ENCODE measurements at regions not wholly inside any gene's neighbourhood (a gene's known extent, or its start where the extent isn't known, plus 50 kb on each side); places are given as distances from the start of the nearest gene placed in this dataset.

- no peak for DNase-seq (ENCODE audit: extremely low read depth, low read depth, low spot score)
These were observed 301.9 kb upstream of the ZC3H12C start for GRCh38 chr11:109791337-109791736.

DNA sequence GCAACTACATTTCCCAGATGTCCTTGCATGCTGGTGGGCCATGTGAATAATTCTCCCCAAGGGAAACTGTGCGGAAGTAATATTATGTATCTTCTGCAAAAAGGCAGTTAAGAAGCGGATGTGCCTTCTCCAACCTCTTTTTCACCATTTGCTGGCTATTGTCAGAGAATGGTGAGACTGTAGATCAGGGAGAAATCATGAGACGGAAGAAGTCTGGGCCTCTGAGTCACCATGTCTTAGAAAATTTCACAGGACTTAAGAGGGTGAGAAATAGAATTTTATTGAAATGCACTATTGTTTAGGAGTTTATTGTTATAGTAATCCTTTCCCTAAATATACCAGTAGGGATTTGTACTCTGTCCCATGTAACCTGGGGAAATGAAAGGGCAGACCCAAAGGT is 298.7 kb upstream of the ZC3H12C start:
- DNase-seq (ENCODE audit: extremely low read depth, low read depth, low spot score), result no peak

- DNase-seq (ENCODE audit: extremely low read depth, low read depth, low spot score), result no peak
These were observed 298.0 kb upstream of the ZC3H12C start for GRCh38 chr11:109795234-109795633.

DNA sequence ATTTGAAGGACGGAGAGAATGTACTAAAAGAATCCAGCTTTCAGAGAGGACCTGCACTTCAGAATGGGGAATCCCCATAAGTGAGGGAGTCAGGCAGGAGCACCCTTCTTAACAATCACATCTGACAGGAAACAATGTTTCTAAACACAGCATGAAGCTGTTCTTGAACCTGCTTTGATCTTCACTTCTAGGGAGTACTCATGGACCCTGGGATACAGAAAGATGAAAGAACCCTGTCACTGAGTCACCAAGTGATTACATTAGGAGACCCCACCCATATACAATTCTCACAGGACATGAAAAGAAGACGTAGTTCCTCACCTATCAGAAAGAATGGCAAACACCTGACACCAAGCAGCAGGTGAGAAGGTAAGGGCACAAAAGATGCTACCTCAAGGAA is 296.9 kb upstream of the ZC3H12C start:
- DNase-seq (ENCODE audit: extremely low read depth, low read depth, low spot score), result no peak

GRCh38 chr11:109798521-109798920 is 294.7 kb upstream of the ZC3H12C start:
- DNase-seq (ENCODE audit: extremely low read depth, low read depth, low spot score), result no peak

DNA sequence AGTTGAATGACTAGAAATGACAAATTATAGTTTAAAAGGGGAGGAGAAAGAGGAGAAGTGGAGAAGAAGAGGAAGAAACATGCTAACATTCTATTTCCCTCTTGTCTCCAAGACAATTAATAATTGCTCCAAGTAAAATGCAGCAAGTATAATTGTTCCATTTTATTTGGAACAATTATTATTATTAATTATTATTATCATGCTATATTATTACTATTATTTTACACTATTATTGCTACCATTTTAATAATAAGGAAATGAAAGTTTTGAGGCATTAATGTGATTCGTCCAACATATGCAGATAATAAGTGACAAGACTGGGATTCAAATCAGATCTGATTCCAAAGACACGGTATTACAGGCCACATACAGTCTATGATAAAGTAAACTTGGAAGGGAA is 293.6 kb upstream of the ZC3H12C start:
- no peak for DNase-seq (ENCODE audit: extremely low read depth, low read depth, low spot score)

DNA sequence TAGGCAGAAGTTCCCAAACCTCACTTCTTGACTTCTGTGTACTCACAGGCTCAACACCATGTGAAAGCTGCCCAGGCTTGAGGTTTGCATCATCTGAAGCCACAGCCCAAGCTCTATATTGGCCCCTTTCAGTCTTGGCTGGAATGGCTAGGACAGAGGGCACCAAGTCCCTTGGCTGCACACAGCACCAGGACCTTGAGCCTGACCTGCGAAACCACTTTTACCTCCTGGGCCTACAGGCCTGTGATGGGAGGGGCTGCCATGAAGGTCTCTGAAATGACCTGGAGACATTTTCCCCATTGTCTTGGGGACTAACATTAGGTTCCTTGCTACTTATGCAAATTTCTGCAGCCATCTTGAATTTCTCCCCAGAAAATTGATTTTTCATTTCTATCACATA is 288.3 kb upstream of the ZC3H12C start:
- DNase-seq (ENCODE audit: extremely low read depth, low read depth, low spot score), result no peak

DNA sequence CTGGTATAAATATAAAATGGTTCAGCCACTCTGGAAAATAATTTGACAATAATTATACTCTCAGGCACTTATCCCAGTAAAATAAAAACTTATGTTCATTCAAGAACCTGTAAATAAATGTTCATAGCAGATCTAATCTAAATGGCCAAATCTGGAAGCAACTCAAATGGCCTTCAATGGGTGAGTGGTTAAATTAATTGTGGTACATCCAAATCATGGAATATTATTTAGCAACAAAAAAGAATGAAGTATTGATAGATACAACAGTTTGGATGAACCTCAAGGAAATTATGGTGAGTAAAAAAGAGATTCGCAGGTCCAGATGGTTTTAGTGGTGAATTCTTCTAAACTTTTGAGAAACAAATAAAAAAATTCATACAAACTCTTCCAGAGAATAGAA is 287.0 kb upstream of the ZC3H12C start:
- DNase-seq (ENCODE audit: extremely low read depth, low read depth, low spot score), result no peak

- DNase-seq (ENCODE audit: extremely low read depth, low read depth, low spot score), result no peak
These were observed 284.6 kb upstream of the ZC3H12C start for GRCh38 chr11:109808569-109808968.

- no peak for DNase-seq (ENCODE audit: extremely low read depth, low read depth, low spot score)
These were observed 278.4 kb upstream of the ZC3H12C start for GRCh38 chr11:109814824-109815223.

- DNase-seq (ENCODE audit: extremely low read depth, low read depth, low spot score), result no peak
These were observed 277.6 kb upstream of the ZC3H12C start for GRCh38 chr11:109815500-109816150.

GRCh38 chr11:109818290-109818689 is 274.9 kb upstream of the ZC3H12C start:
- no peak for DNase-seq (ENCODE audit: extremely low read depth, low read depth, low spot score)

DNA sequence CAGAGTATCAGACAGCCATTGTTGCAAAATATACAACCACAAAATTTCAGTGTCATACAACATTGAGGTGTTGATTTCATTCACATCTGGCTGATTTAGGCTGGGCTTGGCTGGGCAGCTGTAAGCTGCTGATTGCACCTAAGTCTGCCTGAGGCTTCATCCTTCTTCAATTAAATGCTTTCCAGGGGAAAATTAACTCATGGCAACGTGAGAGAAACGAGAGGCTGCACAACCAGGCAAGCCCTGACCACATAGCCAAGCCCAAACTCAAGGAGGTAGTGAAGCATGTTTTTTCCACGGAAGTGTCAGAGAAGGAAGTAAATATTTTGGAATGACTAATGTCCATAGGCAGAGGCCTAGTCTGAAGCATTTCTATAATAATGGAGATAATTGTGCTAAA is 273.8 kb upstream of the ZC3H12C start:
- DNase-seq (ENCODE audit: extremely low read depth, low read depth, low spot score), result no peak

- DNase-seq (ENCODE audit: extremely low read depth, low read depth, low spot score), result no peak
These were observed 271.7 kb upstream of the ZC3H12C start for GRCh38 chr11:109821511-109821910.

GRCh38 chr11:109822436-109823102 is 270.6 kb upstream of the ZC3H12C start:
- no peak for DNase-seq (ENCODE audit: extremely low read depth, low read depth, low spot score)

DNA sequence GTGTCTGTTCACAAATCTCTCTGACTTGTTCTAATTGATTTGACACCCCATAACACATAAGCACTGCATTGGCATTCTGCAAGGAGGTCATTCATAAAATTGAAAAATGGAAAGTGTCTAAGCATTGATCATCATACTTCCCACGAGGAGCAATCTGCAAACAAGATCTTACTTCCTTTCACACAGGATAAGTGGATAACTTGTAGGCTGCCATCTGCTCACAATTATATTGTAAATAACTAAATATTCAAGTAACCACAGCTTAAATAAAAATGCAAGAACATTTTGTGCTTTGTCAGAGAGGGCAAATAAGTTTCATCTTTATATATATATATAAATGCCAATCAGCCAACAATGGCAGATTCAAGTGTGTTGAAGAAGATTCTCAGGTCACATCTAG is 264.8 kb upstream of the ZC3H12C start:
- DNase-seq (ENCODE audit: extremely low read depth, low read depth, low spot score), result no peak

- no peak for DNase-seq (ENCODE audit: extremely low read depth, low read depth, low spot score)
These were observed 255.2 kb upstream of the ZC3H12C start for GRCh38 chr11:109838026-109838425.

- no peak for DNase-seq (ENCODE audit: extremely low read depth, low read depth, low spot score)
These were observed 247.8 kb upstream of the ZC3H12C start for GRCh38 chr11:109845437-109845836.

DNA sequence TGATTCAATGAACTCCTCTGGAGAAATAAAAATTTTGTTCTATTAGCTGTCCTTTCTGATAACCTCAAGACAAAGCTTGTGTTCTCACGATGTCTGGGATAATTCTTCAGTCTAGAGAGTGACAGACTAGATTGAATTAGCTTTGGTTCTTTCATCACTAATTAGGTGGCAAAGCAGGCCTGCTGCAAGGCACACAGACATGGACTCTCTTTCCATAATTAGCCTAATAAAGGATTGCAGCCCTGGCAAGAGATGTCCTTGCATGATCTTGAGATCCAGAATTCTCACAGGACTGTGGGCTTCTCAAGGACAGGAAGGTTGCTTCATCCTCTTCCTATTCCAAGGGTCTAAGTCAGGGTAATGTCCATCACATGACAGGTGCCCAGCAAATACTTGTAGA is 245.6 kb upstream of the ZC3H12C start:
- no peak for DNase-seq (ENCODE audit: extremely low read depth, low read depth, low spot score)

DNA sequence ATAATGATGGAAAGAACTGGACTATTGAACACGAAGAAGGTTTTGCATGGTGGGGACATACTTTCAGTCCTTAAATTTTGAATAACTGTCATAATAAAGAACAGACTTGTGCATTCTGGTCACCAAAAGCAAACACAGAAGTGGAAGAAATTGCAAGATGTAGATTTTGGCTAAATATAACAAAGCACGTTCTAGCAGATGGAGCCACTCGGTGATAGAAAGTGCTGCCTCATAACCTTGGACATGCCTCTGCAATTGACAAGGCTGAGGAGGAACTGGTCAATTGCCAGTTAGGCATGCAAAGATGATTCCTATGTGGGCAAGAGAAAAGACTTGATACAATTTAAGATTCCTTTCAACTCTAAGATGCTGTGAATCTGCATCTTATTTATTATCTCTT is 244.1 kb upstream of the ZC3H12C start:
- DNase-seq (ENCODE audit: extremely low read depth, low read depth, low spot score), result no peak

DNA sequence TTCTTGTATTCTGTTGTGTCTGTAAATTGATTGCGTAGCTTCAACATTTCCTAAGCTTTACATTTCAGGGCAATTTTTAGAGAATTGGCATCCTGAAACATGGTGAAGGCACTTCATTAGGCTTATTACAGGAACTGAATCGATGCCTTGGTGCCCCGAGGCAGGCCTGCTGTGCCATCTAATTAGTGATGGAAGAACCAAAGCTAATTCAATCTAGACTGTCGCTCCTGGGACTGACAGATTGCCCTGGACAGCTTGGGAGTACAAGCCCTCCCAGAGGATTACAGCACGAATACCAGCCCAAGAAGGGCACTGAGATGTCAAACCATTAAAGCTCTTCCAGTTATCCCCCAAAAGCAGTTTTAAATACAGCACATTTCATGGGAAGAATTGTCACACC is 243.2 kb upstream of the ZC3H12C start:
- DNase-seq (ENCODE audit: extremely low read depth, low read depth, low spot score), result no peak

DNA sequence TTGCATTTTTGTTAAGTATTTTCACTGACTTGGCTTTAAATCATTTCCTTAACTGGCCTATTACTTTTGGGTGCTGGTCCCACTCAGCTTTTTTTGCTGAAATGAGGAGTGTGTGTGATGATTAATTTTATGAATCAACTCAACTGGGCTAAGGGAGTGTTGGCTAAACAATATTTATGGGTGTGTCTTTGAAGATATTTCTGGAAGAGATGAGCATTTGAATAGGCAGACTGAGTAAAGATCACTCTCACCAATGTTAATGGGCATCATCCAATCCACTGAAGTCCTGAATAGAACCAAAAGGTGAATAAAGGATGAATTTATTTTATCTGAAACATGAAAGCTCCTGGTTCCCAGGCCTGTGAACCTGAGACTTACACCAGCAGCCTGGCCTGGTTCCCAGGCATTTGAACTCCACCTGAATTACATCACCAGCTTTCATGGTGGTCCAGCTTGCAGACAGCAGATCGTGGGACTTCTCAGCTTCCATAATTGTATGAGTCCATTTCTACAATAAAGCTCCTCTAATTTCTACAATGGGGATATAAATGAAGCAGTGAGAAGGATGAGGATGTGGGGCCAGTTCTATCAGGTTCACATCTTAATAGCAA is 241.3 kb upstream of the ZC3H12C start:
- DNase-seq (ENCODE audit: extremely low read depth, low read depth, low spot score), result no peak

Measured in glomerular endothelial cell (primary cell).